Glutamatergic neuron (in vitro differentiated cells): ENCODE measurements at regions not wholly inside any gene's neighbourhood (a gene's known extent, or its start where the extent isn't known, plus 50 kb on each side); places are given as distances from the start of the nearest gene placed in this dataset.

Experiments
- DNase-seq: peaks from one replicate; pipeline ENCODE4 v3.0.0; 2022
- H3K27ac Mint-ChIP-seq: one replicate; pipeline ENCODE4 v1.8.0; 2020; ENCODE audit warnings: mild to moderate bottlenecking, mixed read lengths, inconsistent platforms; ENCODE audit not compliant: unreplicated experiment
- H3K27me3 Mint-ChIP-seq: one replicate; pipeline ENCODE4 v1.8.0; 2020; ENCODE audit warnings: mild to moderate bottlenecking, moderate library complexity, mixed read lengths, inconsistent platforms; ENCODE audit not compliant: unreplicated experiment
- H3K36me3 Mint-ChIP-seq: one replicate; pipeline ENCODE4 v1.8.0; 2020; ENCODE audit warnings: mild to moderate bottlenecking, mixed read lengths, inconsistent platforms; ENCODE audit not compliant: unreplicated experiment
- H3K4me1 Mint-ChIP-seq: one replicate; pipeline ENCODE4 v1.8.0; 2020; ENCODE audit warnings: mild to moderate bottlenecking, low read depth, mixed read lengths, inconsistent platforms; ENCODE audit not compliant: unreplicated experiment
- H3K4me3 Mint-ChIP-seq: one replicate; pipeline ENCODE4 v1.8.0; 2020; ENCODE audit warnings: mild to moderate bottlenecking, mixed read lengths, inconsistent platforms; ENCODE audit not compliant: unreplicated experiment
- H3K9me3 Mint-ChIP-seq: one replicate; pipeline ENCODE4 v1.8.0; 2020; ENCODE audit warnings: mild to moderate bottlenecking, moderate library complexity, mixed read lengths, inconsistent platforms; ENCODE audit not compliant: unreplicated experiment
- TF ChIP-seq, protein P1 (sequence below): fragments of 200-600 bp; sonication (generic); IDR thresholded peaks from one replicate; pipeline ENCODE4 v1.5.0; 2021; ENCODE audit not compliant: partially characterized antibody, unreplicated experiment

- H3K36me3 Mint-ChIP-seq = peaks cover 7% of the 10 kb centered on the region
- peaks cover 2% of the 10 kb centered on the region for H3K27me3 Mint-ChIP-seq
- H3K9me3 Mint-ChIP-seq = peaks cover 2% of the 10 kb centered on the region
- no peaks in the 10 kb centered on the region for H3K4me1 Mint-ChIP-seq
- DNase-seq = no peak
- TF ChIP-seq, protein P1, sequence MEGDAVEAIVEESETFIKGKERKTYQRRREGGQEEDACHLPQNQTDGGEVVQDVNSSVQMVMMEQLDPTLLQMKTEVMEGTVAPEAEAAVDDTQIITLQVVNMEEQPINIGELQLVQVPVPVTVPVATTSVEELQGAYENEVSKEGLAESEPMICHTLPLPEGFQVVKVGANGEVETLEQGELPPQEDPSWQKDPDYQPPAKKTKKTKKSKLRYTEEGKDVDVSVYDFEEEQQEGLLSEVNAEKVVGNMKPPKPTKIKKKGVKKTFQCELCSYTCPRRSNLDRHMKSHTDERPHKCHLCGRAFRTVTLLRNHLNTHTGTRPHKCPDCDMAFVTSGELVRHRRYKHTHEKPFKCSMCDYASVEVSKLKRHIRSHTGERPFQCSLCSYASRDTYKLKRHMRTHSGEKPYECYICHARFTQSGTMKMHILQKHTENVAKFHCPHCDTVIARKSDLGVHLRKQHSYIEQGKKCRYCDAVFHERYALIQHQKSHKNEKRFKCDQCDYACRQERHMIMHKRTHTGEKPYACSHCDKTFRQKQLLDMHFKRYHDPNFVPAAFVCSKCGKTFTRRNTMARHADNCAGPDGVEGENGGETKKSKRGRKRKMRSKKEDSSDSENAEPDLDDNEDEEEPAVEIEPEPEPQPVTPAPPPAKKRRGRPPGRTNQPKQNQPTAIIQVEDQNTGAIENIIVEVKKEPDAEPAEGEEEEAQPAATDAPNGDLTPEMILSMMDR = no peak
- no peak overlapping the region for H3K4me3 Mint-ChIP-seq
- H3K27ac Mint-ChIP-seq = no peak overlapping the region
Measured at GRCh38 chr1:182003953-182004586, 57.4 kb downstream of the ZNF648 start.

- no peak for DNase-seq
- Mint-ChIP-seq H3K4me1 (no peaks in the 10 kb centered on the region), H3K27me3 (peaks cover 1% of the 10 kb centered on the region), H3K27ac (no peak overlapping the region), H3K4me3 (no peak overlapping the region), H3K9me3 (peaks cover 2% of the 10 kb centered on the region), H3K36me3 (peaks cover 5% of the 10 kb centered on the region)
- TF ChIP-seq, protein P1 = no peak
Measured at GRCh38 chr1:182003025-182003725, 58.3 kb downstream of the ZNF648 start.

- Mint-ChIP-seq H3K4me1 (no peaks in the 10 kb centered on the region), H3K27me3 (no peaks in the 10 kb centered on the region), H3K27ac (no peak overlapping the region), H3K36me3 (peaks cover 5% of the 10 kb centered on the region), H3K4me3 (no peak overlapping the region), H3K9me3 (peaks cover 2% of the 10 kb centered on the region)
- DNase-seq = no peak
- TF ChIP-seq, protein P1 = no peak
Measured at GRCh38 chr1:182002570-182002969, 58.9 kb downstream of the ZNF648 start.

DNA sequence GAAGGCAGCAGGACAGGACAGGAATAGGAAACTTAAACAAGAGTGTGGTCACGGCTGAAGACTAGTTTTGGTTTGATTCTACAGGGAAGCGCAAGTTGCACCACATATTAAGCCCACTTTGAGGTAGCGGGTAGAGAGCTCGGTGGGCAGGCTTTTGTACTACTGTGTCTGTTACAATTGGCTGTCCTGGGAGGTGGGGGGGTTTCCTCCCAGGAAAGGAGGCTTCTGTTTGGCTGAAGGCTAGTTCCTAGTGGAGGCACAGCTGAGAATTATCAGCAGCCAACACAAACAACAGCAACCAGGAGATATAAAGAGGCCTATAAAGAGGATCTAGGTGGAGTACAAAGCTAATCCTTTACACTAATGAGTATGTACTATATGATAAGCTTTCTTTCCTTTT is 62.7 kb downstream of the ZNF648 start:
- H3K36me3 Mint-ChIP-seq = no peaks in the 10 kb centered on the region
- no peaks in the 10 kb centered on the region for H3K27me3 Mint-ChIP-seq
- H3K27ac Mint-ChIP-seq = no peak overlapping the region
- TF ChIP-seq, protein P1 = no peak
- no peak overlapping the region for H3K4me3 Mint-ChIP-seq
- no peak for DNase-seq
- H3K9me3 Mint-ChIP-seq = peaks cover 1% of the 10 kb centered on the region
- H3K4me1 Mint-ChIP-seq = no peaks in the 10 kb centered on the region

DNA sequence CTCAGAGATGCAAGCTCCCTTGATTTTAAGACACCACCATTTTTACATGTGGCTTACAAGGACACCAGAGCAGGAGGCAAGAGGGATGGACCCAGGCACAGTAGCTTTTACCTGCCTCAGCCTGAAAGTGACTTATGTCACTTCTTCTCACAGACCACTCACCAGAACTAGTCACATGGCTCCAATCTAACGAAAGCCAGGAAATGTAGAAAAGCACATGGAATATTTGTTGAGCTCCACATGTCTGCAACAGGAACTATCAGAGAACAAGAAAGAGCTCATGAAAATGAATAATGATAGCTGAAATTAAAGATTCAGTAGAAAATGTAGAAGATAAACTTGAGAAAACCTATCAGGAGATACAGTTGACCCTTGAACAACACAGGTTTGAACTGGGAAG is 69.4 kb downstream of the ZNF648 start:
- Mint-ChIP-seq H3K27ac (no peak overlapping the region), H3K27me3 (no peaks in the 10 kb centered on the region), H3K4me3 (no peak overlapping the region), H3K36me3 (no peaks in the 10 kb centered on the region), H3K9me3 (peaks cover 1% of the 10 kb centered on the region), H3K4me1 (no peaks in the 10 kb centered on the region)
- TF ChIP-seq, protein P1 = no peak
- no peak for DNase-seq
